Karpas-422 (cell line): ENCODE measurements at regions not wholly inside any gene's neighbourhood (a gene's known extent, or its start where the extent isn't known, plus 50 kb on each side); places are given as distances from the start of the nearest gene placed in this dataset.
A peak's percentile ranks its signal among the peaks of the same experiment; 100 is the strongest.

Source experiments
- DNase-seq: peaks from one replicate; pipeline ENCODE4 v3.0.0-alpha.2; 2015
- H2AFZ ChIP-seq: fragments of 200-600 bp; sonication (generic); 2 replicates; pipeline ENCODE4 v1.6.1; 2014; ENCODE audit warnings: antibody characterized with exemption, low read length, mixed read lengths
- H3K27ac ChIP-seq: fragments of 200-600 bp; sonication (generic); 2 replicates; pipeline ENCODE4 v1.5.1; 2014; ENCODE audit warnings: mild to moderate bottlenecking, low read length, moderate library complexity
- H3K27me3 ChIP-seq: fragments of 200-600 bp; sonication (generic); 2 replicates; pipeline ENCODE4 v1.6.1; 2014; ENCODE audit warnings: low read length, mixed read lengths
- H3K36me3 ChIP-seq: fragments of 200-600 bp; sonication (generic); 2 replicates; pipeline ENCODE4 v1.6.1; 2014; ENCODE audit warnings: low read length, mixed read lengths; ENCODE audit not compliant: insufficient read depth
- H3K4me1 ChIP-seq: fragments of 200-600 bp; sonication (generic); 2 replicates; pipeline ENCODE4 v1.6.1; 2014; ENCODE audit warnings: mild to moderate bottlenecking, low read length, mixed read lengths
- H3K4me2 ChIP-seq: fragments of 200-600 bp; sonication (generic); 2 replicates; pipeline ENCODE4 v1.6.1; 2014; ENCODE audit warnings: low read length, low read depth, mild to moderate bottlenecking; ENCODE audit not compliant: poor library complexity, severe bottlenecking
- H3K4me3 ChIP-seq: fragments of 200-600 bp; sonication (generic); 2 replicates; pipeline ENCODE4 v1.5.1; 2014; ENCODE audit warnings: mild to moderate bottlenecking, antibody characterized with exemption, low read length, mixed read lengths
- H3K79me2 ChIP-seq: fragments of 200-600 bp; sonication (generic); 2 replicates; pipeline ENCODE4 v1.6.1; 2014; ENCODE audit warnings: mild to moderate bottlenecking, low read length, mixed read lengths
- H3K9ac ChIP-seq: fragments of 200-600 bp; sonication (generic); 2 replicates; pipeline ENCODE4 v1.6.0; 2014; ENCODE audit warnings: low read length
- H3K9me2 ChIP-seq: fragments of 200-600 bp; sonication (generic), shearing (Covaris generic); replicated peaks from 2 replicates; pipeline ENCODE4 v1.6.0; 2014; ENCODE audit warnings: mild to moderate bottlenecking, low read length, moderate library complexity; ENCODE audit not compliant: insufficient read depth
- H3K9me3 ChIP-seq: fragments of 300-700, 200-600 bp; sonication (generic); 2 replicates; pipeline ENCODE4 v1.6.1; 2014; ENCODE audit warnings: low read length, mixed read lengths
- H4K20me1 ChIP-seq: fragments of 200-600 bp; sonication (generic); 2 replicates; pipeline ENCODE4 v1.6.1; 2014; ENCODE audit warnings: mild to moderate bottlenecking, antibody characterized with exemption, low read length, low read depth; ENCODE audit not compliant: insufficient read depth

GRCh38 chr3:10580426-10580825 lies 75.0 kb upstream of the ATP2B2 start:
- DNase-seq: no peak
- no peaks in the 10 kb centered on the region for H3K9me2 ChIP-seq
- no peaks in the 10 kb centered on the region for H3K79me2 ChIP-seq
- H3K9me3 ChIP-seq: no peaks in the 10 kb centered on the region
- no peak overlapping the region for H2AFZ ChIP-seq
- no peak overlapping the region for H3K4me2 ChIP-seq
- H3K9ac ChIP-seq: no peak overlapping the region
- no peaks in the 10 kb centered on the region for H3K36me3 ChIP-seq
- H3K27ac ChIP-seq: no peak overlapping the region
- no peaks in the 10 kb centered on the region for H3K27me3 ChIP-seq
- no peak overlapping the region for H3K4me3 ChIP-seq
- H3K4me1 ChIP-seq: no peaks in the 10 kb centered on the region
- no peaks in the 10 kb centered on the region for H4K20me1 ChIP-seq

DNA sequence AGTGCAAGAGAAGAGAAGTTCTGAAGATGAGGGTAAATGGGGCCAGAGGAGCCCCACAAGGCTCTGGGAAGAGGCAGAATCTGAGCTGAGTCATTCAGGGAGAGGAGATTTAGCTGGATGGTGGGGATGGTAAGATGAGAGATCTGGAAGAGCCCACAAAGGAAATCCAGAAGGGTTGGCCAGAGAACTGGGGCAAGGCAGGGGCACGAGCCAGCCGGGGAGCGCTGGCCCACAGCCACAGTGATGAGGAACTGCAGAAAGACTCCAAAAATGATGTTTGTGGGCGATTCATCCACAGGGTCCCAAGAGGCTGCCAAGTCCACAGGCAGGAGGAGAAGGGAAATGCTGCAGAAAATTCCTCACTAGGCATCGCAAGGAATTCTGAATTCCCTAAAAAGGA lies 75.9 kb upstream of the ATP2B2 start:
- no peaks in the 10 kb centered on the region for H3K27me3 ChIP-seq
- no peaks in the 10 kb centered on the region for H3K9me3 ChIP-seq
- no peaks in the 10 kb centered on the region for H3K36me3 ChIP-seq
- H3K79me2 ChIP-seq: no peaks in the 10 kb centered on the region
- H3K9ac ChIP-seq: no peak overlapping the region
- no peak overlapping the region for H3K4me2 ChIP-seq
- no peak overlapping the region for H3K27ac ChIP-seq
- H4K20me1 ChIP-seq: no peaks in the 10 kb centered on the region
- H2AFZ ChIP-seq: no peak overlapping the region
- H3K9me2 ChIP-seq: no peaks in the 10 kb centered on the region
- no peak for DNase-seq
- no peaks in the 10 kb centered on the region for H3K4me1 ChIP-seq
- no peak overlapping the region for H3K4me3 ChIP-seq

DNA sequence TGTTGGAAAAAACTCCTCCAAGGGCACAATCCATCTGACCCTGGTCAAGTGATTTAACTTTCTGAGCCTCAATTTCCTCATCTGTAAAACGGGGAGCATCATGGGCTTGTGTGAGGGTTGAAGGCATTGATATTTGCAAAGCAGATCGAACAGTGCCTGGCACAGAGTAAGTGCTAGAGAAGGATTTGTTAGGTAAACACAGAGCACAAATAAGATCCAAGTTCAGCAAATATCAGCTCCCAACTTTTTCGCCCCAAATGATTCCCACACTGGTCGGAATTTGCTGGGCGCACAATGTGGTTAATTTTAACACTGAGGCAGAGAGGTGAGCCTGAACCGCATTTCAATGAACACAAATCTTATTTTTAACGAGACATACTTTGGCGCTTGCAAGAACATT lies 76.3 kb upstream of the ATP2B2 start:
- DNase-seq: no peak
- H3K36me3 ChIP-seq: no peaks in the 10 kb centered on the region
- no peak overlapping the region for H3K4me3 ChIP-seq
- H3K9me3 ChIP-seq: no peaks in the 10 kb centered on the region
- no peak overlapping the region for H3K9ac ChIP-seq
- H3K4me2 ChIP-seq: no peak overlapping the region
- H3K27ac ChIP-seq: no peak overlapping the region
- H3K27me3 ChIP-seq: no peaks in the 10 kb centered on the region
- H3K4me1 ChIP-seq: no peaks in the 10 kb centered on the region
- no peaks in the 10 kb centered on the region for H3K9me2 ChIP-seq
- no peaks in the 10 kb centered on the region for H3K79me2 ChIP-seq
- H4K20me1 ChIP-seq: no peaks in the 10 kb centered on the region
- H2AFZ ChIP-seq: no peak overlapping the region

- Histone ChIP-seq H2AFZ (no peak overlapping the region), H3K79me2 (no peaks in the 10 kb centered on the region), H3K27me3 (no peaks in the 10 kb centered on the region), H3K4me1 (no peaks in the 10 kb centered on the region), H3K27ac (no peak overlapping the region), H4K20me1 (no peaks in the 10 kb centered on the region), H3K4me2 (no peak overlapping the region), H3K9ac (no peak overlapping the region), H3K4me3 (no peak overlapping the region), H3K36me3 (no peaks in the 10 kb centered on the region), H3K9me3 (no peaks in the 10 kb centered on the region), H3K9me2 (no peaks in the 10 kb centered on the region)
- DNase-seq: no peak
Measured at GRCh38 chr3:10582733-10583132, 77.3 kb upstream of the ATP2B2 start.

- H3K4me3 ChIP-seq: no peak overlapping the region
Measured at GRCh38 chr3:10583798-10584708, 78.7 kb upstream of the ATP2B2 start.

DNA sequence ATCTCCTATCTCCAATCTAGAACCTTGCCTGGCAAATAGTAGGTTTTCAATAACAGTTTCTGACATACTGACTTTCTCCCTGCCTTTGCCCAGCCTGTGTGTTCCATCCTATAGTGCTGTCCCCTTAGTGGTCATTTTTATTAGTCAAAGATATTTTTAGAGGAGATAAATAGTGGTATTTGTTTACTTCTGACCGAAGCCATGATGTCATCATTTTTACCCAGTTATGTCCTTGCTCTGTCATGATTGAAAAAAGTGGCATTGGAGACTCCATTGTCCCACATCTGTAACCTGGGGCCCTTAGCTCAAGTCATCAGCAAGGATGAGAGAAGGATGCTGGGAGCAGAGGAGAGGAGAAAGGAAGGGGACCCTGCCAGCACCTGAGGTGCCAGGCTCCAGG lies 80.6 kb upstream of the ATP2B2 start:
- Histone ChIP-seq H3K36me3 (no peaks in the 10 kb centered on the region), H3K4me3 (no peak overlapping the region), H3K27ac (no peak overlapping the region), H3K79me2 (no peaks in the 10 kb centered on the region), H3K9ac (no peak overlapping the region), H4K20me1 (no peaks in the 10 kb centered on the region), H3K4me1 (no peaks in the 10 kb centered on the region), H3K9me3 (no peaks in the 10 kb centered on the region), H2AFZ (no peak overlapping the region), H3K4me2 (no peak overlapping the region), H3K27me3 (no peaks in the 10 kb centered on the region; the same call in 1 of the 2 replicates), H3K9me2 (no peaks in the 10 kb centered on the region)
- no peak for DNase-seq

More at GRCh38 chr3:10583798-10584708, 78.7 kb upstream of the ATP2B2 start:
- Histone ChIP-seq H3K9ac (no peak overlapping the region), H3K36me3 (no peaks in the 10 kb centered on the region), H3K79me2 (no peaks in the 10 kb centered on the region), H3K9me3 (no peaks in the 10 kb centered on the region), H3K27me3 (no peaks in the 10 kb centered on the region), H2AFZ (no peak overlapping the region), H4K20me1 (no peaks in the 10 kb centered on the region), H3K4me2 (no peak overlapping the region), H3K27ac (no peak overlapping the region), H3K4me1 (no peaks in the 10 kb centered on the region), H3K9me2 (no peaks in the 10 kb centered on the region)
- no peak for DNase-seq

DNA sequence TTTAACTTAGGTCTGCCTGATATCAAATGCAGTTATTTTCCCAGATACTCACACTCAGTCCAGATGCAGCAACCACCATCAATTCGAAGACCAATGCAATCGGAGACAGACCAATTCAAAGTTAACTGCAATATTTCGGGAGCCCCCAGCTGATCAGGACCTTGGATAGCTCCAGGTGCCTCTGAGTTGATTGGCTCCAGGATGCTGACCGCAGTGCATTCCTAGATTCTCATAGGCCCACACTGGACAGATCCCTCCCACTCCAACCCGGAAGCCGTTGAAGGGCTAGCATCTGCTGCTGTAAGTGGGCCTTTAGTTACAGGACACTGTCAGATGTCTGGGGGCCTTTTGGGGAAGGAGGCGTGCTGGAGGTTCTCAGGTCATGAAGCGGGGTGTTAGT lies 89.5 kb upstream of the ATP2B2 start:
- Histone ChIP-seq H3K4me2 (no peak overlapping the region), H3K79me2 (no peaks in the 10 kb centered on the region), H3K4me3 (no peak overlapping the region), H3K9me3 (no peaks in the 10 kb centered on the region), H3K9ac (no peak overlapping the region), H3K27ac (no peak overlapping the region), H3K27me3 (peaks cover 3% of the 10 kb centered on the region; the same call in 1 of the 2 replicates), H3K9me2 (no peaks in the 10 kb centered on the region), H3K36me3 (no peaks in the 10 kb centered on the region), H4K20me1 (no peaks in the 10 kb centered on the region), H2AFZ (no peak overlapping the region), H3K4me1 (peaks cover 8% of the 10 kb centered on the region)
- peak; percentile 88 for DNase-seq

GRCh38 chr3:10596746-10597448 lies 91.5 kb upstream of the ATP2B2 start:
- no peak for DNase-seq
- Histone ChIP-seq H3K9ac (no peak overlapping the region), H3K9me3 (no peaks in the 10 kb centered on the region), H3K79me2 (no peaks in the 10 kb centered on the region), H3K4me3 (no peak overlapping the region), H3K4me1 (peaks cover 28% of the 10 kb centered on the region), H3K4me2 (no peak overlapping the region), H4K20me1 (no peaks in the 10 kb centered on the region), H2AFZ (no peak overlapping the region), H3K27ac (no peak overlapping the region), H3K36me3 (no peaks in the 10 kb centered on the region), H3K27me3 (peaks cover 3% of the 10 kb centered on the region; the same call in 1 of the 2 replicates), H3K9me2 (no peaks in the 10 kb centered on the region)
